ENCODE measurements at regions not wholly inside any gene's neighbourhood (a gene's known extent, or its start where the extent isn't known, plus 50 kb on each side); places are given as distances from the start of the nearest gene placed in this dataset.
A peak's percentile ranks its signal among the peaks of the same experiment; 100 is the strongest.

DNA sequence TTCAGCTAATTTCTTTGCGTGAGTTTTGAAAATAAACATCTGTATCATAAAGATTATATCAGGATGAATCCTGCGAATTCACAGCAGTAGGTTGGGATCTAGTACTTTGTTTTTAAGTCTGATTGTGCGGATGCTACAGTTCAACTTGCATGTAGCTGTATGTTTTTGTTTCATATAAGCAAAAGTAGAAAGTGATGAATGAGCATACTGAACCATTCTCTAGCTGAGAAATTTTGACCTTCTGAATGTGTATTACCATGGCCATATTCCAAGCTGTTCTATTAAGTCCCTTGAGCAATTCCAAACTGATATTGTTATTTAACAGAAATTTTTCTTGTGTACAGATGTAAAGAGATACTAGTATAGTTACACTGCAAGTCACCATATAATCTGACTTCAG is 358.8 kb upstream of the MEOX2 start:
- DNase-seq: no peak

DNA sequence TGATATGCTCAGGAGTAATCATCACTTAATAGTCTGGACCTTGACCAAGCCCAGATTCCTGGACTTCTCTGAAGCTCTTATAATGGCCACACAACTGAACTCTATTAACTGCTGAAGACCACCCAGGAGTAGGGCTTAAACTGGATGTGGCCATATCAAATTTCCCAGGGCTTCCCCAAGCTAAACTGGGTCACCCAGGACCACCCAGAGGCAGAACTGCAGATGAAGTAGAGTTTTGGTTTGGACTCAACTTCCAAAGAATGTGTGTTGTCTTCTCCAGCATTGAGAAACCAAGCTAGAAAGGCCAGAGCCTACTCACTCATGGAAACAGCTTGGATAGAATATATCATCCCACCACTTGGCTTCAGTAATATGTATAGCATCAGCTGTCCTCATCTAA is 358.2 kb upstream of the MEOX2 start:
- DNase-seq: no peak

DNA sequence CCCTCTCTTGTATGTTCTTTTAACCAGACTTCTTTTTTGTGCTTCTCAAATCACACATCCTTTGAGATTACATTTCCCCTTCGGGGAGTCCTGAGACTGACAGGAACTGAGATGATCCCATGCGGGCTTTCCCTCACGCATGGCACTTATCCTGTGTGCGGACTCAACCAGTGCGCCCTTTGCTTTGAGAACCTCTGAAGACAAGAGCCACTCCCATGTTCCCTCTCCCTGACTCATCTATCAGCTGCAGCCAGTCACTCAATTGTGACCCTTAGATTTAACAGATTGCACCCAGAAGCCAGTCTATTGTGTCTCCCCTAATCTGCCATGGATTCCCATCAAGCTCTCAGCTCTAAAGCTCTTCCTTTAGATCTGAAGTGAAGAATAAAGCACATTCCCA is 353.9 kb upstream of the MEOX2 start:
- no peak for DNase-seq

- no peak for DNase-seq
Observed at GRCh38 chr7:16038906-16039305, 352.4 kb upstream of the MEOX2 start.

- DNase-seq: no peak
Observed at GRCh38 chr7:16035392-16035791, 348.9 kb upstream of the MEOX2 start.

DNA sequence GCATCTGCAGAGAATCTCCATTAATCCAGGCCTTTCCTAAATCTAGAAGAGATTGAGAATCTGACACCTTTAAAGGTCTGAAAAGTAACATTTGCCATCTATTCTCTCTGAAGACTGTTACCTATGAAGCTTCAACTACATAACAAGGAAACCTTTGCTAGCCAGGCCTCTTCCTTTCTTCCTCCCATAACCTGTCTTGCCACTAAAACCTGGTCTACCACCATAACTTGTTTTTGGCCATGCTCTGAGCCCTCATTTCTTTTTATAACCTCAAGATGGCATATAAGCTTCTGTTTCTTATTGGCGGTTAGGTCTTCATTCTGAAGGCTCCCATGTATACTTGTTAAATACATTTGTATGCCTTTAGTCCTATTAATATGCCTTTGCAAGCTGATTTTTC is 348.4 kb upstream of the MEOX2 start:
- DNase-seq: no peak

DNA sequence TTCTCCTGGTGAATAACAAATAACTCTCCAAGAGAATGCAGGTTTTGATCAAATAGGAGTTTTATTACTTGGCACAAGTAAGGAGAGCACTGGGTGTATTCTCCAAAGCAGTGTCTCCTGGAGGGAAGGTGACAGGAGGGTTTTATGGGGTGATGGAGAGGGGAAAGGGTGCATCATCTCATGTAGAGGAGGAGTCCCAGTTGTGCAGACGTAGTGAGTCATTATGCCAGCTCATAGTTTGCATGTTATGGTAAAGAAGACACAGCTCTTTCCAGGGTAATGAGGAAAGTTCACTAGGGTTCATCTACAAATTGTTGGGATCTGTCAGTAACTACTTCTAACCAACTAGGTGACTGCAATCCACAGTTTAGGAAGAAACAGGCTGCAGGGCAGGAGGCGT is 347.9 kb upstream of the MEOX2 start:
- DNase-seq: no peak

- no peak for DNase-seq
Observed at GRCh38 chr7:16033233-16033632, 346.8 kb upstream of the MEOX2 start.

DNA sequence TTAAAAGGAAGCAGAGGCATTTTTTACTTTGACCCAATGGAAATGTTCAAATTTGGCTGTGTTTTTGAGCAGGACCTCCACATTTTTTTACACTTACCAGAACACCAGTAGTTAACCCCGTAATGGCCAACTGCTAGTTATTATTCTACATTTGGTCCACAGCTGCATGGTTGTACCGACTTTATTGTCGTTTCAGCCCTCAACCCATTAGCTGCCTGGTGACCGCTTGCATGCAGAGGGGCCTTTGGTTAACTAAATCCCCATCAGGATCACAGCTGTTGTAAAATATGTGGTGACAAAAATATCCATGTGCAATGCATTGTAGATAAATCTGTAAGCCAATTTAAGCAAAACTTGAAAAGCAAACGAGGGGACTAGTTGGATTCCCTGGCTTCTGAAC is 342.2 kb upstream of the MEOX2 start:
- no peak for DNase-seq

- DNase-seq: peak in 1 of 2 experiments; percentile 6
Observed at GRCh38 chr7:16028103-16028502, 341.6 kb upstream of the MEOX2 start.

- DNase-seq: no peak
Observed at GRCh38 chr7:16027396-16027795, 340.9 kb upstream of the MEOX2 start.

- DNase-seq: no peak
Observed at GRCh38 chr7:16026253-16027020, 340.0 kb upstream of the MEOX2 start.

GRCh38 chr7:16025696-16026095 is 339.2 kb upstream of the MEOX2 start:
- DNase-seq: no peak

- no peak for DNase-seq
Observed at GRCh38 chr7:16023503-16023902, 337.0 kb upstream of the MEOX2 start.

DNA sequence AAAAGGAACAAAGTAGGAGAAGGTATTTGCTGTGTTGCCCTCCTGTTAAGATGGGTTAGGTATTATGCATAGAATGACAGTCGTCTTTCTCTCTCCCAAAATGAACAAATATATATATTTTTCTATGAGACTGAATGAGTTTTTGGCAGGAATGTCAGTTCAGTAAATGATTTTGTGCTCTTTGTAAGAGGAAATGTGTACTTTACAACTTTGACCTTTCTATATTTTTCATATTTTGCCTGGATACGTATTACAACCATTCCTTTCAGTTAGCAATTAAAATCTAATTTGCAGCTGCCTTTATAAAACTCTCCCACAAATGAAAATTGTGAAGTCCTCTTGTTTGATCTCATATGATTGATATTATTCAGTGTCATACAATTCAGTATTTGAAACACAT is 336.6 kb upstream of the MEOX2 start:
- no peak for DNase-seq

GRCh38 chr7:16021851-16022250 is 335.4 kb upstream of the MEOX2 start:
- no peak for DNase-seq

DNA sequence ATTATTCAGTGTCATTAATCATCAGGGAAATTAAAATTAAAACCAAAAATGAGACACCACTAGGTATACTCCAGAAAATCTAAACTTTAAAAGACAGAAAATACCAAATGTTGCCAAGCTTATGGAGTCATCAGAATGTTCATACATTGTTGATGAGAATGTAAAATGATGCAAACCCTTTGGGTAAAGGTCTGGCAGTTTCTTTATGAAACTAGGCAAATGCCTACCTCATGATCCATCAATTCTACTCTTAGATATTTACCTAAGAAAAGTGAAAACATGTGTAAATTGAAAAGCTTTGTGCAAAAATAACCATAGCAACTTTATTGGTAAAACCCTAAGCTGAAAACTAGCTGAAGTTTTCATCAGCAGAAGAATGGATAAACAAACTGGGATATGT is 329.5 kb upstream of the MEOX2 start:
- no peak for DNase-seq

DNA sequence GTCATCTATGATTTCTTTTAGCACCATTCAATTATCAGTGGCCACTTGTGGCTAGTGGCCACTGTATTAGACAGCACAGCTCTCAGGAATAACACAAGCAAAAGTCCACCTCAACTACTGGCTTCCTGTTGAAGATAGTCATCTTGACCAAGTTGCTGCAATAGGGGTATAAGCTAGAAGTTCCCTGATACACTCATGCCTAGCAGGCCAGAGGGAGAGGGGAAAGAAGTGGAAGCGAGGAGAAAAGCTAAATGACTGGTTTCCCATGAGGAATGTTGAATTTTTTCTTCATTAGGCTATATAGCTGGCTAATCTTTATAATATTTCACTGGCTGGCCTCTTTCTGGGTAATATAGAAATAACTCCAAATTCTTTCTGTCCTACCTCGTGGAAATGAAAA is 327.5 kb upstream of the MEOX2 start:
- no peak for DNase-seq

GRCh38 chr7:16007911-16008310 is 321.4 kb upstream of the MEOX2 start:
- DNase-seq: no peak

DNA sequence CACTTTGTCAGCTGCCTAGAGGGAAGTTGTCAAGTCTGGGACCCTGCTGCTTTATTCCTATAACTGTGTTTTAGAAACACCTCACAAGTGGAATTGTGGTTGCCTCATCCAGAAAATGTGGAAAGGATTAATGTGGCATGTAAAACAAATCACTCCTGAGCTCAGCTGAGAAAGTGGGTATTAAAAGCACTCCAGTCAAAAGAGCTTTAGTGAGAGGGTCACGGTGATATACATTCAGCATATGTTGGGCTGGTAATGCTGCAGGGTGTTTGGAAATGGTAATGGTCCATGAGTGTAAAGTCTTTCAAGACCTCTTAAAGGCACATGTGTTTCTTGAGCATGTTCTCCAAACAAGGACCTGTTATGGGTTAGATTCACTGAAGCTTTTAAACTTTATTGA is 318.2 kb upstream of the MEOX2 start:
- DNase-seq: no peak

DNA sequence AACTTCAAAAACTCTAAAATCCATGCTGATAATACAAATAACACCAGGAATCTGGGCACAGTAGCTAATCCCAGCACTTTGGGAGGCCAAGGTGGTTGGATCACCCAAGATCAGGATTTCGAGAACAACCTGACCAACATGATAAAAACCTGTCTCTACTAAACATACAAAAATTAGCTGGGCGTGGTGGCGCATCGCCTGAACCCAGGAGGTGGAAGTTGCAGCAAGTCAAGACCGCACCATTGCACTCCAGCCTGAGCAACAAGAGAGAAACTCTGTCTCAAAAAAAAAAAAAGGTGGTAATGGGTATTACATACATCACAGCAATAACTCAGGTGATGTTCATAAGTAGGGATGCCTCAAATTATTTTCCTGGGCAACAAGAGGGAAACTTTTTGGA is 315.0 kb upstream of the MEOX2 start:
- no peak for DNase-seq

DNA sequence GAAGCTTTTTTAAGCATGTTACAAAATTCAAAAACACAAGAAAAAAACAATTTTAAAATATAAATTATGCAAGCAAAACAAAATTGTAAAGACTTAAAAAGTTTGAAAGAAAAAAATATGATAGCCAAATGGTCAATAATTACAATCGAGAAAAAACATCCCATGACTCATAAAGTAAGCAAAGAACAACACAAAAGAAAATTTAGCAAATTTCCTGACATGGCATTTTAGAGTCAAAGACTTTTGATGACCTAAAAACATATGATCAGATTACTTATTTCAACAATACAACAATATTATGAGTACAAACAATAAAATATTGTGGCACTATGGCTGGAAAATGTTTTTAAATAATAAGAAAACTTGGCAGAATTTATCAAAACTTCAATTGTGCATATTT is 312.1 kb upstream of the MEOX2 start:
- DNase-seq: no peak

- DNase-seq: no peak
Observed at GRCh38 chr7:15995027-15995426, 308.5 kb upstream of the MEOX2 start.

DNA sequence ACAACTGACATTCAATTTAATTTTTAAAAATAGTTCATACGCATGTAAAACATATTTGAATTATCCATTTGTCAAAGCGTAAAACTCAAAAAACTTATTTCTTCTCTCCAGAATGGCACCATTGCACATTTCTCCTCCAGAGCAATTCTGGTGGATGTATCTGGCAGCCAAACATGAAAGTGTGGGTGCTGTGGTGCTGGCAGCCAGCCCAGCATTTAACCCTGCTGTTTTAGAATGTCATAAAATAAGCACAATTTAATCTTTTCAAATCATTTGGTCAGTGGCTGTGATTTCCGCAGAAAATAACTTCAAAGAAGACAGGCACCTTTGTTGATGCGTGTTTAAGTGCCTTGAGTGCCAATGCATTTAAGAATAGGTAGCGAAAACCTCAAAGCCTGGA is 302.7 kb upstream of the MEOX2 start:
- DNase-seq: no peak

GRCh38 chr7:15985587-15986384 is 299.3 kb upstream of the MEOX2 start:
- DNase-seq: no peak

Data from SW 1271 (cell line).